ENCODE measurements at regions not wholly inside any gene's neighbourhood (a gene's known extent, or its start where the extent isn't known, plus 50 kb on each side); places are given as distances from the start of the nearest gene placed in this dataset.

DNA sequence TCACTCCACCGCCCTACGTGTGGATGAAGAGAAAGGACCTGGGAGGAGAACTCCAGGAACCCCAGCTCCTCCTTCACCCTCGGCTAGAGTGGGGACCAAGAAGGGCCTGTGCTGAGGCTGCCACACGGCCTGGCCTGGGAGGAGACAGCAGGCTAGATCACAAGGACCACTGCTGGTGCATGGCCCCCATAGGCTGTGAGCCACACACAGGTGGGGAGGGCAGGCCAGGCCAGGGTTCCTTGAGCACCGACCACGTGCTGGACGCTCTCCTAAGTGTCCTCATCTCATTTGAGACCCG, 1392.4 kb downstream of the TBC1D22A start:
- TF ChIP-seq TCF7L2 (IDR thresholded peaks at IDR 0.05; ENCODE audit: low read depth, low read length) (no peak), CTCF (IDR thresholded peaks at IDR 0.05) (no peak), SIN3A (IDR thresholded peaks at IDR 0.05; ENCODE audit: borderline replicate concordance, insufficient read depth, low read depth, low read length) (no peak)
- Histone ChIP-seq H3K4me3 (ENCODE audit: low read depth in 2 of 2, low read length in 2 of 2) (no peak overlapping the region), H3K9me3 (ENCODE audit: control insufficient read depth, insufficient read depth, low read depth, low read length) (no peaks in the 10 kb centered on the region), H3K27ac (ENCODE audit: low read length) (no peak overlapping the region), H3K4me1 (ENCODE audit: control insufficient read depth, insufficient read depth, low read length) (no peaks in the 10 kb centered on the region), H3K27me3 (ENCODE audit: control insufficient read depth, insufficient read depth, low read length) (no peaks in the 10 kb centered on the region; the same call in 1 of the 2 replicates), H3K36me3 (ENCODE audit: control insufficient read depth, insufficient read depth, low read length) (no peaks in the 10 kb centered on the region)
- CTCF ChIA-PET = no interaction called here
- no TSS peak for BruUV-seq (replicated peaks)
- DNase-seq (ENCODE audit: low read depth, low spot score) (no peak), ATAC-seq (no peak)
- POLR2A ChIA-PET = no interaction called here
- in situ Hi-C loops (cut with HindIII; ENCODE audit: low pct_unique_long_range_greater_than_20kb, low sequenced_read_pairs) (no loop called here), intact Hi-C loops (cut with micrococcal nuclease; ENCODE audit: unreplicated experiment) (no loop called here)

GRCh38 chr22:48154169-48154942, 1391.9 kb downstream of the TBC1D22A start:
- H3K36me3 ChIP-seq (ENCODE audit: control insufficient read depth, insufficient read depth, low read length) = no peaks in the 10 kb centered on the region
- no peak overlapping the region for H3K27ac ChIP-seq (ENCODE audit: low read length)
- no peaks in the 10 kb centered on the region; the same call in 1 of the 2 replicates for H3K27me3 ChIP-seq (ENCODE audit: control insufficient read depth, insufficient read depth, low read length)
- BruUV-seq (replicated peaks) = no TSS peak
- POLR2A ChIA-PET = no interaction called here
- intact Hi-C loops (cut with micrococcal nuclease; ENCODE audit: unreplicated experiment) (no loop called here), in situ Hi-C loops (cut with HindIII; ENCODE audit: low pct_unique_long_range_greater_than_20kb, low sequenced_read_pairs) (no loop called here)
- ATAC-seq (no peak), DNase-seq (ENCODE audit: low read depth, low spot score) (no peak)
- no peak overlapping the region for H3K4me3 ChIP-seq (ENCODE audit: low read depth in 2 of 2, low read length in 2 of 2)
- H3K4me1 ChIP-seq (ENCODE audit: control insufficient read depth, insufficient read depth, low read length) = no peaks in the 10 kb centered on the region
- CTCF ChIA-PET = no interaction called here
- TF ChIP-seq, protein P1, sequence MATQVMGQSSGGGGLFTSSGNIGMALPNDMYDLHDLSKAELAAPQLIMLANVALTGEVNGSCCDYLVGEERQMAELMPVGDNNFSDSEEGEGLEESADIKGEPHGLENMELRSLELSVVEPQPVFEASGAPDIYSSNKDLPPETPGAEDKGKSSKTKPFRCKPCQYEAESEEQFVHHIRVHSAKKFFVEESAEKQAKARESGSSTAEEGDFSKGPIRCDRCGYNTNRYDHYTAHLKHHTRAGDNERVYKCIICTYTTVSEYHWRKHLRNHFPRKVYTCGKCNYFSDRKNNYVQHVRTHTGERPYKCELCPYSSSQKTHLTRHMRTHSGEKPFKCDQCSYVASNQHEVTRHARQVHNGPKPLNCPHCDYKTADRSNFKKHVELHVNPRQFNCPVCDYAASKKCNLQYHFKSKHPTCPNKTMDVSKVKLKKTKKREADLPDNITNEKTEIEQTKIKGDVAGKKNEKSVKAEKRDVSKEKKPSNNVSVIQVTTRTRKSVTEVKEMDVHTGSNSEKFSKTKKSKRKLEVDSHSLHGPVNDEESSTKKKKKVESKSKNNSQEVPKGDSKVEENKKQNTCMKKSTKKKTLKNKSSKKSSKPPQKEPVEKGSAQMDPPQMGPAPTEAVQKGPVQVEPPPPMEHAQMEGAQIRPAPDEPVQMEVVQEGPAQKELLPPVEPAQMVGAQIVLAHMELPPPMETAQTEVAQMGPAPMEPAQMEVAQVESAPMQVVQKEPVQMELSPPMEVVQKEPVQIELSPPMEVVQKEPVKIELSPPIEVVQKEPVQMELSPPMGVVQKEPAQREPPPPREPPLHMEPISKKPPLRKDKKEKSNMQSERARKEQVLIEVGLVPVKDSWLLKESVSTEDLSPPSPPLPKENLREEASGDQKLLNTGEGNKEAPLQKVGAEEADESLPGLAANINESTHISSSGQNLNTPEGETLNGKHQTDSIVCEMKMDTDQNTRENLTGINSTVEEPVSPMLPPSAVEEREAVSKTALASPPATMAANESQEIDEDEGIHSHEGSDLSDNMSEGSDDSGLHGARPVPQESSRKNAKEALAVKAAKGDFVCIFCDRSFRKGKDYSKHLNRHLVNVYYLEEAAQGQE (IDR thresholded peaks at IDR 0.05; ENCODE audit: insufficient read depth in 1 of 2, low read depth in 2 of 2, low read length in 1 of 2) = no peak
- TF ChIP-seq TCF7L2 (IDR thresholded peaks at IDR 0.05; ENCODE audit: low read depth, low read length) = no peak
- no peak for TF ChIP-seq SIN3A (IDR thresholded peaks at IDR 0.05; ENCODE audit: borderline replicate concordance, insufficient read depth, low read depth, low read length)
- no peak for TF ChIP-seq POLR2AphosphoS5 (IDR thresholded peaks at IDR 0.05; ENCODE audit: low read depth, low read length)
- TF ChIP-seq CTCF (IDR thresholded peaks at IDR 0.05) = no peak
- no peaks in the 10 kb centered on the region for H3K9me3 ChIP-seq (ENCODE audit: control insufficient read depth, insufficient read depth, low read depth, low read length)

Measured in Panc1 (cell line).